ENCODE measurements at regions not wholly inside any gene's neighbourhood (a gene's known extent, or its start where the extent isn't known, plus 50 kb on each side); places are given as distances from the start of the nearest gene placed in this dataset.

DNA sequence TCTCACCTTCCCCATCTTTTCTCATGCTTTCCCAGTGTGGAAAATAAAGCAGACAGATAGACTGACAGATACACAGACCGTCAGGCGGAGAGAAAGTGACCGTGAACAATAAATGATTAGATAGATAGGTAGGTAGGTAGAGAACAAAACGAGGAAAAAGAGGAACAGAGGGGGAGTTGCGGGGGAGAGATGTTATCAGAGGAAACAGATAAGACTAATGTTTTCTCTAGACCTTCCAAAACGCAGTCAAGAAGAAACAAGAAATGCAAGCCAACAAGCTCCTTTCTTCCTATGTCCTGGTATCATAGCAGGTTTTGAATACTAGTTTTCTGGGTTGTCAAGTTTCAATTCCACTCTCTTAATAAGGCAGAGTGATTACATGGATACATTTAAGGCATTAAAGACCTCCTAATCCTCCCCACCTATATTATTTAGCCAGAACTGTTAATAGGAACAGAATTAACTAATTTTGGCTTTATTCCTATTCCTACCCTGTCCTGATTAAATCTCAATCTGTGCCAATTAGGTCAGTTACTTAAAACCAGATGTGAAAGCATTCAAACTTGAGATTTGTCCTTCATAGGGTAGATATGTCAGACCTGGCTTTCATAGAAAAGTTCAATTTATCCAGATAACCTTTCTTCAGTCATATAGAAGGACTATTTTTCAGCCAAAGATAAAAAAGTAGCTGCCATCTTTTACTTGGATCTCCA is 89.0 kb upstream of the PTPRR start:
- Mint-ChIP-seq H3K27ac (no peak overlapping the region; a peak in 1 of 7 replicates), H3K27me3 (ENCODE audit: low read depth) (no peaks in the 10 kb centered on the region), H3K4me3 (no peak overlapping the region), H3K36me3 (ENCODE audit: insufficient read depth in 1 of 3, low read depth in 3 of 3) (no peaks in the 10 kb centered on the region), H3K4me1 (no peaks in the 10 kb centered on the region), H3K9me3 (no peaks in the 10 kb centered on the region; a peak in 1 of 5 replicates)
- Histone ChIP-seq H2AK5ac (ENCODE audit: insufficient read length, low read length) (no peak overlapping the region), H2BK5ac (ENCODE audit: insufficient read length, low read length) (no peak overlapping the region), H3T11ph (ENCODE audit: low read length) (no peak overlapping the region), H3K4me2 (ENCODE audit: insufficient read depth, insufficient read length, low read length) (no peak overlapping the region), H3K4ac (ENCODE audit: low read depth, low read length) (no peak overlapping the region), H4K8ac (replicated peaks; ENCODE audit: insufficient read length, low read depth, low read length) (no peak overlapping the region), H3K9me3 (ENCODE audit: control insufficient read depth, low read depth, low read length) (no peaks in the 10 kb centered on the region), H3K27ac (ENCODE audit: insufficient read length, low read depth, low read length) (no peak overlapping the region), H3K14ac (ENCODE audit: insufficient read depth, low read length) (no peak overlapping the region), H3K18ac (ENCODE audit: insufficient read length, low read depth, low read length) (no peak overlapping the region), H2BK15ac (ENCODE audit: low read depth, low read length) (no peak overlapping the region), H3K56ac (ENCODE audit: insufficient read length, low read depth, low read length) (no peak overlapping the region), H2AFZ (ENCODE audit: low read length) (no peak overlapping the region), H3K79me1 (ENCODE audit: insufficient read depth, low read depth, low read length, poor library complexity, severe bottlenecking) (no peaks in the 10 kb centered on the region), H3K79me2 (ENCODE audit: insufficient read depth, low read length) (no peaks in the 10 kb centered on the region), H3K4me1 (ENCODE audit: insufficient read depth, low read length) (no peaks in the 10 kb centered on the region), H3K23me2 (ENCODE audit: insufficient read length, low read depth, low read length, poor library complexity, severe bottlenecking) (no peaks in the 10 kb centered on the region), H2BK20ac (ENCODE audit: low read depth, low read length, poor library complexity, severe bottlenecking) (no peak overlapping the region), H3K23ac (ENCODE audit: insufficient read length, low read depth, low read length) (no peak overlapping the region), H4K5ac (ENCODE audit: insufficient read length, low read depth, low read length) (no peak overlapping the region), H2BK12ac (ENCODE audit: insufficient read length, low read depth, low read length) (no peak overlapping the region), H4K20me1 (ENCODE audit: control insufficient read depth, insufficient read depth, insufficient read length) (no peaks in the 10 kb centered on the region), H4K91ac (ENCODE audit: insufficient read length, low read depth, low read length) (no peak overlapping the region), H3K27me3 (ENCODE audit: insufficient read depth, low read length) (no peaks in the 10 kb centered on the region), H2BK120ac (ENCODE audit: low read depth, low read length, poor library complexity, severe bottlenecking) (no peak overlapping the region), H3K9ac (ENCODE audit: extremely low read depth, insufficient read length, low read length) (no peak overlapping the region)
- no peak for DNase-seq
- WGBS (ENCODE audit: extremely low coverage, insufficient read length, low lambda C conversion rate), result no CpG with 5 or more reads among the region's 6 CpGs
- TF ChIP-seq, protein P1, sequence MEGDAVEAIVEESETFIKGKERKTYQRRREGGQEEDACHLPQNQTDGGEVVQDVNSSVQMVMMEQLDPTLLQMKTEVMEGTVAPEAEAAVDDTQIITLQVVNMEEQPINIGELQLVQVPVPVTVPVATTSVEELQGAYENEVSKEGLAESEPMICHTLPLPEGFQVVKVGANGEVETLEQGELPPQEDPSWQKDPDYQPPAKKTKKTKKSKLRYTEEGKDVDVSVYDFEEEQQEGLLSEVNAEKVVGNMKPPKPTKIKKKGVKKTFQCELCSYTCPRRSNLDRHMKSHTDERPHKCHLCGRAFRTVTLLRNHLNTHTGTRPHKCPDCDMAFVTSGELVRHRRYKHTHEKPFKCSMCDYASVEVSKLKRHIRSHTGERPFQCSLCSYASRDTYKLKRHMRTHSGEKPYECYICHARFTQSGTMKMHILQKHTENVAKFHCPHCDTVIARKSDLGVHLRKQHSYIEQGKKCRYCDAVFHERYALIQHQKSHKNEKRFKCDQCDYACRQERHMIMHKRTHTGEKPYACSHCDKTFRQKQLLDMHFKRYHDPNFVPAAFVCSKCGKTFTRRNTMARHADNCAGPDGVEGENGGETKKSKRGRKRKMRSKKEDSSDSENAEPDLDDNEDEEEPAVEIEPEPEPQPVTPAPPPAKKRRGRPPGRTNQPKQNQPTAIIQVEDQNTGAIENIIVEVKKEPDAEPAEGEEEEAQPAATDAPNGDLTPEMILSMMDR (conservative IDR thresholded peaks at IDR 0.05), result no peak

Measured in H9 (cell line).